ENCODE measurements at regions not wholly inside any gene's neighbourhood (a gene's known extent, or its start where the extent isn't known, plus 50 kb on each side); places are given as distances from the start of the nearest gene placed in this dataset.

DNA sequence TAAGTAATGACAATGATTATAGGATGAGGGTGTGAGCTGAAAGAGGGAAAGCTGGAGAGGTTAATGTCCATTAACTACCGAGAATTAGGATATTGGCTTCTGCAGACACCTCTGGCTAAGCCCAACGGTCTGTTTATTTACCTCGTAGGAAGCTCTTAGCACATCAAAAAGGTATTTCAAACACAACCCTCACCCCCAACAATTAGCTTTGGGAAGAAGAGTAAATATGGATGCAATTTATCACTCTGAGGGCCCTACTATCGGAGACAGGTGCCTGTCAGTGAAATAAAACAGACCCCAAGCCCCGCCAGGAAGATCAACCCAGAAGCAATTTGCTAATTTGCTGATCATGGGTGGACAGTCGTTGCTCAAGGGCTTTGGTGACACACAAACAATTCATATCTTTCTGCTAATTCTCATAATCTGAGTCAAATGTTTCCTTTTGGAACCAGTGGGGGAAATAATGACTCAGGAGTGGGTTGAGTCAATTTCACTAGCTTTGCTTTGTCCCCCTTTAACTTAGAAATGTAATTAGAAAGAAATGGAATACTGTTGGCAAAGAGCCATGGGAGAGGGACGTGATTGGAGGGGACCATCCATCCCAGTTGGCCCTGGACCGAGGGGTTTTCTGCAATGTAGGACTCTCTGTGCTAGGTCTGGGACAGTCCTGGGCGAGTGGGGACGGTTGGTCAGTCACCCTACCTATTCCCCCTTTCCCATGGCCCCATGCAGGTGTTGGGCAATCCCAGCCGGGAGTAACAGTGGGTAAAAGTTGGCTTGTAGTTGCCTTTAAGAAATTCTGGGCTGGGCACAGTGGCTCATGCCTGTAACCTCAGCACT, 99.1 kb upstream of the MED13L start:
- TF ChIP-seq ZNF674 (CRISPR knock-in tag; IDR thresholded peaks at IDR 0.05; ENCODE audit: low read depth) = no peak
- no peak for TF ChIP-seq ZNF224 (CRISPR knock-in tag; IDR thresholded peaks at IDR 0.05)
- TF ChIP-seq JUND (CRISPR knock-in tag; IDR thresholded peaks at IDR 0.05) = no peak
- no peak for TF ChIP-seq ZNF550 (CRISPR knock-in tag; IDR thresholded peaks at IDR 0.05; ENCODE audit: borderline replicate concordance)
- no peak for TF ChIP-seq CHD4 (IDR thresholded peaks at IDR 0.05; ENCODE audit: borderline replicate concordance, low read length)
- no peak for TF ChIP-seq FOXK1 (CRISPR knock-in tag; IDR thresholded peaks at IDR 0.05; ENCODE audit: borderline replicate concordance, low read depth)
- TF ChIP-seq ZNF660 (CRISPR knock-in tag; IDR thresholded peaks at IDR 0.05; ENCODE audit: borderline replicate concordance, low read depth) = no peak
